ENCODE measurements at regions not wholly inside any gene's neighbourhood (a gene's known extent, or its start where the extent isn't known, plus 50 kb on each side); places are given as distances from the start of the nearest gene placed in this dataset.

- POLR2A ChIA-PET, result no interaction called here
- Histone ChIP-seq H4K20me1 (ENCODE audit: insufficient read depth) (no peaks in the 10 kb centered on the region), H3K4me3 (ENCODE audit: low read depth in 2 of 2, low read length in 1 of 2) (no peak overlapping the region), H3K36me3 (replicated peaks in 1 of 2; ENCODE audit: control insufficient read depth in 1 of 2, insufficient read depth in 2 of 2, low read length in 1 of 2) (no peaks in the 10 kb centered on the region), H3K9ac (no peak overlapping the region), H2AFZ (ENCODE audit: low read depth) (no peak overlapping the region), H3K79me2 (ENCODE audit: insufficient read depth) (no peaks in the 10 kb centered on the region), H3K27me3 (ENCODE audit: insufficient read depth) (no peaks in the 10 kb centered on the region), H3K27ac (ENCODE audit: low read depth in 2 of 2, low read length in 1 of 2) (no peak overlapping the region), H3K9me3 (no peaks in the 10 kb centered on the region), H3K4me2 (no peak overlapping the region), H3K9me2 (no peaks in the 10 kb centered on the region), H3F3A (replicated peaks; ENCODE audit: insufficient read depth) (peaks cover 18% of the 10 kb centered on the region), H3K4me1 (ENCODE audit: control insufficient read depth in 1 of 2, insufficient read depth in 2 of 2, low read depth in 1 of 2, low read length in 1 of 2) (peaks cover 0 to 6% of the 10 kb centered on the region in 2 experiments; a peak in 2 of 4 replicates)
- DNase-seq, result no peak
- TF ChIP-seq TCF12 (IDR thresholded peaks at IDR 0.05) (no peak), POLR2AphosphoS5 (IDR thresholded peaks at IDR 0.05; ENCODE audit: low read depth, low read length) (no peak), IRF3 (IDR thresholded peaks at IDR 0.05; ENCODE audit: low read depth, low read length) (no peak), CHD2 (IDR thresholded peaks at IDR 0.05; ENCODE audit: low read length, partially characterized antibody) (no peak), RCOR1 (IDR thresholded peaks at IDR 0.05; ENCODE audit: low read length) (no peak), RFX5 (IDR thresholded peaks at IDR 0.05; ENCODE audit: low read length) (no peak), NFIC (IDR thresholded peaks at IDR 0.05; ENCODE audit: borderline replicate concordance) (no peak)
- WGBS (ENCODE audit: low lambda C conversion rate), result 63% methylated on average over 1 of the region's 1 CpG
- CTCF ChIA-PET, result no interaction called here
Observed at GRCh38 chr5:27311544-27311943, 273.2 kb upstream of the CDH9 start.

- ChIA-PET CTCF (no interaction called here), POLR2A (no interaction called here)
- DNase-seq, result no peak
- no peaks in the 10 kb centered on the region for H3K4me1 ChIP-seq (ENCODE audit: control insufficient read depth in 1 of 2, insufficient read depth in 2 of 2, low read depth in 1 of 2, low read length in 1 of 2)
- TF ChIP-seq TEAD4 (IDR thresholded peaks at IDR 0.05; ENCODE audit: borderline replicate concordance, insufficient read depth), result no peak
- TF ChIP-seq FOXM1 (IDR thresholded peaks at IDR 0.05; ENCODE audit: low read depth), result no peak
- TF ChIP-seq ZBTB33 (IDR thresholded peaks at IDR 0.05; ENCODE audit: borderline replicate concordance, low read depth), result no peak
- no peak for TF ChIP-seq TCF12 (IDR thresholded peaks at IDR 0.05)
- TF ChIP-seq, protein P1, sequence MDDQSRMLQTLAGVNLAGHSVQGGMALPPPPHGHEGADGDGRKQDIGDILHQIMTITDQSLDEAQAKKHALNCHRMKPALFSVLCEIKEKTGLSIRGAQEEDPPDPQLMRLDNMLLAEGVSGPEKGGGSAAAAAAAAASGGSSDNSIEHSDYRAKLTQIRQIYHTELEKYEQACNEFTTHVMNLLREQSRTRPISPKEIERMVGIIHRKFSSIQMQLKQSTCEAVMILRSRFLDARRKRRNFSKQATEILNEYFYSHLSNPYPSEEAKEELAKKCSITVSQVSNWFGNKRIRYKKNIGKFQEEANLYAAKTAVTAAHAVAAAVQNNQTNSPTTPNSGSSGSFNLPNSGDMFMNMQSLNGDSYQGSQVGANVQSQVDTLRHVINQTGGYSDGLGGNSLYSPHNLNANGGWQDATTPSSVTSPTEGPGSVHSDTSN (IDR thresholded peaks at IDR 0.05), result no peak
- TF ChIP-seq, protein P2, sequence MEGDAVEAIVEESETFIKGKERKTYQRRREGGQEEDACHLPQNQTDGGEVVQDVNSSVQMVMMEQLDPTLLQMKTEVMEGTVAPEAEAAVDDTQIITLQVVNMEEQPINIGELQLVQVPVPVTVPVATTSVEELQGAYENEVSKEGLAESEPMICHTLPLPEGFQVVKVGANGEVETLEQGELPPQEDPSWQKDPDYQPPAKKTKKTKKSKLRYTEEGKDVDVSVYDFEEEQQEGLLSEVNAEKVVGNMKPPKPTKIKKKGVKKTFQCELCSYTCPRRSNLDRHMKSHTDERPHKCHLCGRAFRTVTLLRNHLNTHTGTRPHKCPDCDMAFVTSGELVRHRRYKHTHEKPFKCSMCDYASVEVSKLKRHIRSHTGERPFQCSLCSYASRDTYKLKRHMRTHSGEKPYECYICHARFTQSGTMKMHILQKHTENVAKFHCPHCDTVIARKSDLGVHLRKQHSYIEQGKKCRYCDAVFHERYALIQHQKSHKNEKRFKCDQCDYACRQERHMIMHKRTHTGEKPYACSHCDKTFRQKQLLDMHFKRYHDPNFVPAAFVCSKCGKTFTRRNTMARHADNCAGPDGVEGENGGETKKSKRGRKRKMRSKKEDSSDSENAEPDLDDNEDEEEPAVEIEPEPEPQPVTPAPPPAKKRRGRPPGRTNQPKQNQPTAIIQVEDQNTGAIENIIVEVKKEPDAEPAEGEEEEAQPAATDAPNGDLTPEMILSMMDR (IDR thresholded peaks at IDR 0.05), result no peak
- TF ChIP-seq, protein P3, sequence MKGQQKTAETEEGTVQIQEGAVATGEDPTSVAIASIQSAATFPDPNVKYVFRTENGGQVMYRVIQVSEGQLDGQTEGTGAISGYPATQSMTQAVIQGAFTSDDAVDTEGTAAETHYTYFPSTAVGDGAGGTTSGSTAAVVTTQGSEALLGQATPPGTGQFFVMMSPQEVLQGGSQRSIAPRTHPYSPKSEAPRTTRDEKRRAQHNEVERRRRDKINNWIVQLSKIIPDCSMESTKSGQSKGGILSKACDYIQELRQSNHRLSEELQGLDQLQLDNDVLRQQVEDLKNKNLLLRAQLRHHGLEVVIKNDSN (IDR thresholded peaks at IDR 0.05; ENCODE audit: borderline replicate concordance, low read depth), result peak; percentile 47; the same call in 1 of the 2 replicates
- no peak for TF ChIP-seq NRF1 (IDR thresholded peaks at IDR 0.05; ENCODE audit: low read depth, low read length)
- peak; percentile 33; the same call in 1 of the 2 replicates for TF ChIP-seq FOSL2 (IDR thresholded peaks at IDR 0.05; ENCODE audit: borderline replicate concordance, low read depth)
- TF ChIP-seq YY1 (IDR thresholded peaks at IDR 0.05; ENCODE audit: low read depth), result no peak
- TF ChIP-seq CHD2 (IDR thresholded peaks at IDR 0.05; ENCODE audit: low read length, partially characterized antibody), result no peak
- TF ChIP-seq MXI1 (IDR thresholded peaks at IDR 0.05; ENCODE audit: low read depth, low read length), result no peak
- TF ChIP-seq MEF2A (IDR thresholded peaks at IDR 0.05; ENCODE audit: borderline replicate concordance, low read depth), result no peak
- no peaks in the 10 kb centered on the region for H3K79me2 ChIP-seq (ENCODE audit: insufficient read depth)
- H3K4me2 ChIP-seq, result no peak overlapping the region
- no peak overlapping the region for H3K4me3 ChIP-seq (ENCODE audit: low read depth in 2 of 2, low read length in 1 of 2)
- no peaks in the 10 kb centered on the region for H3F3A ChIP-seq (replicated peaks; ENCODE audit: insufficient read depth)
- H3K9me2 ChIP-seq, result no peaks in the 10 kb centered on the region
- no peaks in the 10 kb centered on the region for H3K27me3 ChIP-seq (ENCODE audit: insufficient read depth)
- H2AFZ ChIP-seq (ENCODE audit: low read depth), result no peak overlapping the region
- H3K36me3 ChIP-seq (replicated peaks in 1 of 2; ENCODE audit: control insufficient read depth in 1 of 2, insufficient read depth in 2 of 2, low read length in 1 of 2), result no peaks in the 10 kb centered on the region
- no peaks in the 10 kb centered on the region for H4K20me1 ChIP-seq (ENCODE audit: insufficient read depth)
- H3K27ac ChIP-seq (ENCODE audit: low read depth in 2 of 2, low read length in 1 of 2), result no peak overlapping the region
- whole genome bisulfite sequencing (ENCODE audit: low lambda C conversion rate), result 37% methylated on average over 4 of the region's 4 CpGs
- H3K9ac ChIP-seq, result no peak overlapping the region
- H3K9me3 ChIP-seq, result no peaks in the 10 kb centered on the region
Observed at GRCh38 chr5:27308153-27308552, 269.8 kb upstream of the CDH9 start.

Data from SK-N-SH (cell line).